HG03139 (cell line): ENCODE measurements at regions not wholly inside any gene's neighbourhood (a gene's known extent, or its start where the extent isn't known, plus 50 kb on each side); places are given as distances from the start of the nearest gene placed in this dataset.
"Not testable (repeated sequence)": the region's sequence is repeated elsewhere in the genome, so short reads cannot be mapped to it uniquely, and the experiment has no call there.

Experiments
- ATAC-seq: cut with Tn5 transposase; IDR thresholded peaks from one replicate; pipeline ENCODE4 v1.9.1; 2021; ENCODE audit not compliant: unreplicated experiment

GRCh38 chr9:29432191-29432590, 1858.9 kb upstream of the C9orf72 start:
- no peak for ATAC-seq

- not testable (repeated sequence) for ATAC-seq
Observed at GRCh38 chr9:29432656-29433055, 1859.4 kb upstream of the C9orf72 start.

- no peak for ATAC-seq
Observed at GRCh38 chr9:29435368-29435767, 1862.1 kb upstream of the C9orf72 start.

- no peak for ATAC-seq
Observed at GRCh38 chr9:29437526-29437925, 1864.2 kb upstream of the C9orf72 start.

GRCh38 chr9:29439961-29440360, 1866.7 kb upstream of the C9orf72 start:
- no peak for ATAC-seq

GRCh38 chr9:29440449-29440848, 1867.2 kb upstream of the C9orf72 start:
- no peak for ATAC-seq

DNA sequence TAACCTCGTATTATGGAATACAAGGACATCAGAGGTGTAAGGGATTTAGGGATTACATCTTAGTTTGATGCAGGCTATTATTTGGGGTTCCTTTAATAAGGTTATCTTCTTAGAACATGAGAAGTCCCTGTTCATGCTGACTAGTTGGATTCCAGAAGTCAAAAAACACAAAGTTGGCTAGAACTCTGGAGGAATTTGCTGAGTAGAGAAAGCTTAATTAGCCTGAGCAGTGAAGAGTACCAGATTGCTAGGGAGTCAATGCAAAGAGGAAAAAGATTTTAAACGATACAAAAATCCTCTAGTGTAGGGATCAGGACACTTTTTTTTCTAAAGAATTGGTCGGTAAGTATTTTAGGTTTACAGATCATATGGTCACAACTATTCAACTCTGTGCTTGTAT, 1872.5 kb upstream of the C9orf72 start:
- ATAC-seq: no peak

- no peak for ATAC-seq
Observed at GRCh38 chr9:29449306-29449705, 1876.0 kb upstream of the C9orf72 start.

- ATAC-seq: not testable (repeated sequence)
Observed at GRCh38 chr9:29450343-29450875, 1877.1 kb upstream of the C9orf72 start.

DNA sequence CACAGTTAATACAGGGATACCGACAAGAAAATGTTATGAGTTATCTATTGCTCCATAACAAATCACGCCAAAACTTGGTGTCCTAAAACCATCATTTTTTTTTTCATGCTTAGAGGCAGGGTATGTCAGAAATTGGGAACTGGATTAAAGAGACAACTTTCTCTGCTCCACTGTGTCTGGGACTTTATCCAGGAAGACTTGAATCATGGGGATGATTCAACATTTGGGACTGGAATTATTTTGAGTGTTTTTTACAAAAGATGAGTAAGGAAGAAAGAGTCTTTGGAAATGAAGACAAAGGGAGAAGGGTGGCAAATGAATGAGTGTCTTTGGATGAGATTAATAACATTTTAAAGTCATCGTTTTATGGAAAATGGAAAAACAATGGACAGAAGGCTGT, 1883.7 kb upstream of the C9orf72 start:
- no peak for ATAC-seq

GRCh38 chr9:29475471-29475870, 1902.2 kb upstream of the C9orf72 start:
- ATAC-seq: no peak

- no peak for ATAC-seq
Observed at GRCh38 chr9:29511680-29512079, 1938.4 kb upstream of the C9orf72 start.

- no peak for ATAC-seq
Observed at GRCh38 chr9:29514336-29514735, 1941.1 kb upstream of the C9orf72 start.

GRCh38 chr9:29514862-29515261, 1941.6 kb upstream of the C9orf72 start:
- no peak for ATAC-seq

DNA sequence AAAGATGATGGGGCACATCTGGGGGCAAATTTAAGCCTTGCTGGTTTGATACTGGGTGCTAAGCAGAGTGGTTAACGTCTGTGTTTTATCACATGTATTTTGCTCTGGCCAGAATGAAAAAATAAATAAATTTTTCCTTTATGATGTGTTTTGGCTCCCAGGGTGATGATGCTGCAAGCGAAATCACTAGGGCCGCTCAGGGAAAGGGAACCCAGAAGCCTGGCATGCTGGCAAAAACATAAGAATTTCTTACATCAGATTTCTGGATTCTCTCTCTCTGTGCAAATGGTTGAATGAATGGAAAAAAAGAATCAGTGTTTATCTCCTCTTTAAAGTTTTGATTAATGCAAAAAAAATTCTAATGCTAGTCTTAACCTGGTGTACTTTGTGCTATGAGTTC, 1975.2 kb upstream of the C9orf72 start:
- ATAC-seq: no peak

DNA sequence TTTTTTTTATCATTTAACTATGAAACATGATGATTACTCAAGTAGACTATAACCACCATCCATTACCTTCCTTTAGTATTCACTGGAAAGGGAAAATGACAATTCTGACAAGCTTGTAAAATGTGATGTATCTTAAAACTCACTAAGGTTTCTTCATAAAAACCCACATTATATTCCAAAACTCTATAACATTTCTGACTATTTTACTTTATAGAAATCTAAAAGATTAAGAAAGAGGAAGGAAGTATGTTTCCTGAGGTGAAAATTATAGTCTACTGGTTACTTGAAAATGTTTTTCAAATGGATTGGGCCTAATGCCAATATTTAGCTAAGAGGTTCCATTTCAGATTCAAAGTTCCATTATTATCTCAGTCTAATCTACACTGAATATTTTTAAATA, 1982.2 kb upstream of the C9orf72 start:
- ATAC-seq: no peak

- ATAC-seq: no peak
Observed at GRCh38 chr9:29556317-29556716, 1983.0 kb upstream of the C9orf72 start.

GRCh38 chr9:29556746-29557145, 1983.5 kb upstream of the C9orf72 start:
- no peak for ATAC-seq

DNA sequence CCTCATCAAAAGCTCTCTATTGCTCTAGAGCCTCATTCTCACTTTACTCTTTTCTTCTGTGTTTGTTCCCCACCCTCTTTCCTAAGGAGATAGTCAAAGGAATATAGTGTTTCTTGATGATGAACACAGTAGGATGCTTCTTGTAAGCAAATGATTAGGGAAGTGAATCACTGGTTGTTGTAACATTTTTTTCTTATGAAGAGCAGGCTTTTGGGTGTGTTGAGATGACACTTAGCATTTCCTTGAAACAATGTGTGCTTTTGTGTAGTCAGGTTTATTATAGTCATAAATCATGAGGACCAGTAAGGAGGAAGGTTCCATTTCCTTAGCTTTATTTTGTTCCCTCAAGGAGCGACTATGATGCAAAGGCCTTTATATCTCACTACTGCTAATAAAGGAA, 1991.3 kb upstream of the C9orf72 start:
- no peak for ATAC-seq

- no peak for ATAC-seq
Observed at GRCh38 chr9:29575219-29575618, 2001.9 kb upstream of the C9orf72 start.

- no peak for ATAC-seq
Observed at GRCh38 chr9:29588361-29588760, 2015.1 kb upstream of the C9orf72 start.

DNA sequence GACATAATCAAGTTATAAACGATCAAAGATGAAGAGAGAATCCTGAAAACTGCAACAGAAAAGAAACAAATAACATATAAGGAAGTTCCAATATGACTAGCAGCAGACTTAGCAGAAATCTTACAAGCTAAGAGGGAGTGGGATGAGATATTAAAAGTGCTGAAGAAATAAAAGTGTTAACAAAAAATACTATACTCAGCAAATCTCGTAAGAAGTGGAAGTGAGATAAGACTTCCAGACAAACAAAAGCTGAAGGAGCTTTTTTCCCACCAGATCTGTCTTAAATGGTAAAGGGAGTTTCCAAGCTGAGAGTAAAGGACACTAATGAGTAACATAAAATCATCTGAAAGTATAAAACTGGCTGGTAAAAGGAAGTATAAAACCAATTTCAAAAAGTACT, 2036.0 kb upstream of the C9orf72 start:
- ATAC-seq: no peak

DNA sequence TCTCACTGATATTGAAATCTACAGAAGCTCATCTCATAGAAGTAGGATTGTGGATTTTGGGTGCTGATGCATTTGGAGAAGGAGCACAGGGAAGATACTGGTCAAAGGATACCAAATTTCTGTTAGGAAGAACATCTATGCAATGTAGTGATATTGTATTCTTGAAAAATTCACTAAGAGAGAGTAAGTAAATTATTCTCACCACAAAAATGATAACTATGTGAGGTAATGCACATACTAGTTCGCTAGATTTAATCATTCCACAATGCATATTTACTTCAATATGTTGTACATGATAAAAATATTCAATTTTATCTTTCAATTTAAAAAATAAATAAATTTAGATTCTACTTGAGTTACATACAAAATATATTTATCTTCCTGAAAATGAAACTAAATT, 2040.5 kb upstream of the C9orf72 start:
- no peak for ATAC-seq

DNA sequence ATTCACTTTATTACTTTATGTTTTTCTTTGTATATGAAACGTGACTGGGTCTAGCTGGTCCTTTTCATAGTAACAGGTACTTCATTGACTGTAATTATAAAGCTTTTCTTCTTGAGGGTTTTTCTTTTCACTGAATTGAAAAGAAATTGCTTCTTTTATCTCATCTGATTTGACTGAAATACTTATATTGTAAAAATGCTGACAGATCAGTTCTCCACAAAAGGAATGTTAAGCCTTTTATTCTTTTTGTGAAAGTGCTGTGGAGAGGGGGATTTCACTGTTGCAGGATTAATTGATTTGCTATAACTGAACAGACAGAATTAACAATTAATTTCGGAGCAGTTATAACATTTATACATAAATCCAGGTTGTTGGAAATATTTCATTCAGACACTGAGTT, 2043.6 kb upstream of the C9orf72 start:
- ATAC-seq: no peak
